Hepatocyte (in vitro differentiated cells): ENCODE measurements at regions not wholly inside any gene's neighbourhood (a gene's known extent, or its start where the extent isn't known, plus 50 kb on each side); places are given as distances from the start of the nearest gene placed in this dataset.

Source experiments
- DNase-seq: peaks from one replicate; pipeline ENCODE4 v3.0.0-alpha.2; 2016; ENCODE audit warnings: low spot score
- H2AFZ ChIP-seq: fragments of 200-600 bp; sonication (generic); 2 replicates; pipeline ENCODE4 v1.6.0; 2016; ENCODE audit warnings: antibody characterized with exemption, mild to moderate bottlenecking
- H3K27ac ChIP-seq: fragments of 200-600 bp; sonication (generic); 2 replicates; pipeline ENCODE4 v1.5.1; 2016; ENCODE audit warnings: mild to moderate bottlenecking
- H3K27me3 ChIP-seq: fragments of 200-600 bp; sonication (generic); 2 replicates; pipeline ENCODE4 v1.6.1; 2016
- H3K36me3 ChIP-seq: fragments of 200-600 bp; sonication (generic); replicated peaks from 2 replicates; pipeline ENCODE4 v1.5.1; 2016; ENCODE audit warnings: low read depth; ENCODE audit not compliant: insufficient read depth
- H3K4me1 ChIP-seq: fragments of 200-600 bp; sonication (generic); 2 replicates; pipeline ENCODE4 v1.5.1; 2016; ENCODE audit warnings: mild to moderate bottlenecking, moderate library complexity; ENCODE audit not compliant: insufficient read depth
- H3K4me2 ChIP-seq: fragments of 200-600 bp; sonication (generic); 2 replicates; pipeline ENCODE4 v1.6.0; 2016
- H3K4me3 ChIP-seq: fragments of 200-600 bp; sonication (generic); 2 replicates; pipeline ENCODE4 v1.5.1; 2016; ENCODE audit warnings: mild to moderate bottlenecking
- H3K79me2 ChIP-seq: fragments of 200-600 bp; sonication (generic); 2 replicates; pipeline ENCODE4 v1.6.0; 2017; ENCODE audit warnings: mild to moderate bottlenecking
- H3K9me2 ChIP-seq: fragments of 200-600 bp; sonication (generic); replicated peaks from 2 replicates; pipeline ENCODE4 v1.6.0; 2017; ENCODE audit warnings: mild to moderate bottlenecking; ENCODE audit not compliant: insufficient read depth
- H3K9me3 ChIP-seq: fragments of 200-600 bp; sonication (generic); 2 replicates; pipeline ENCODE4 v1.5.1; 2016; ENCODE audit warnings: low read depth, mild to moderate bottlenecking
- H4K20me1 ChIP-seq: fragments of 200-600 bp; sonication (generic); 2 replicates; pipeline ENCODE4 v1.6.0; 2016; ENCODE audit warnings: mild to moderate bottlenecking; ENCODE audit not compliant: insufficient read depth, poor library complexity, severe bottlenecking
- EZH2 ChIP-seq: fragments of 200-600 bp; sonication (generic); IDR thresholded peaks from 2 replicates; pipeline ENCODE4 v1.6.1; 2016; ENCODE audit warnings: antibody characterized with exemption, mild to moderate bottlenecking, borderline replicate concordance
- EZH2phosphoT487 ChIP-seq: fragments of 200-600 bp; sonication (generic); IDR thresholded peaks from one replicate; pipeline ENCODE4 v1.6.1; 2018; ENCODE audit warnings: antibody characterized with exemption, mild to moderate bottlenecking, low read depth, moderate library complexity; ENCODE audit not compliant: unreplicated experiment, severe bottlenecking
- WGBS: methylation state at CpG from one replicate; pipeline ENCODE4 v1.1.6; 2016; ENCODE audit warnings: low lambda C conversion rate; ENCODE audit errors: missing lambda C conversion rate; 5-methylcytosine and 5-hydroxymethylcytosine counted together
- TF ChIP-seq, protein P1 (sequence below): fragments of 200-600 bp; sonication (generic); IDR thresholded peaks from 2 replicates; pipeline ENCODE4 v1.5.1; 2016; ENCODE audit warnings: antibody characterized with exemption, mild to moderate bottlenecking; ENCODE audit not compliant: poor library complexity

DNA sequence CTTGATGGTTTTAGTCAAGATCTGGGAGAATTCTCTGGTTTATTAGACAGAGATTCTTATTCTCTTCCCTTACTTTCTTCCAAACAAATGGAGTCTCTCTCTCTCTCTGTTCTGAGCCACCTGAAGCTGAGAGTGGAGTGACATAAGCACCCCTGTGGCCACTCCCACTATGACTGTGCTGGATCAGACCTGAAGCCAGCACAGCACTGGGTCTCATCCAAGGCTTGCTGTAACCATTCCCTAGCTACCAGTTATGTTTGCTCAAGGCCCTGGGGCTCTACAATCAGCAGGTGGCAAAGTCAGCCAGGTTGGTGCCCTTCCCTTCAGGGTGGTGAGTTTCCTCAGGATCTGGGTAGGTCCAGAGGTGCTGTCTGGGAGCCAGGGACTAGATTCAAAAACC, 568.5 kb downstream of the AACS start:
- H3K9me3 ChIP-seq: no peaks in the 10 kb centered on the region
- no peaks in the 10 kb centered on the region for H3K36me3 ChIP-seq
- no peaks in the 10 kb centered on the region for H3K79me2 ChIP-seq
- no peaks in the 10 kb centered on the region for H4K20me1 ChIP-seq
- H3K27ac ChIP-seq: no peak overlapping the region
- TF ChIP-seq EZH2 (no peak), EZH2phosphoT487 (no peak)
- TF ChIP-seq, protein P1, sequence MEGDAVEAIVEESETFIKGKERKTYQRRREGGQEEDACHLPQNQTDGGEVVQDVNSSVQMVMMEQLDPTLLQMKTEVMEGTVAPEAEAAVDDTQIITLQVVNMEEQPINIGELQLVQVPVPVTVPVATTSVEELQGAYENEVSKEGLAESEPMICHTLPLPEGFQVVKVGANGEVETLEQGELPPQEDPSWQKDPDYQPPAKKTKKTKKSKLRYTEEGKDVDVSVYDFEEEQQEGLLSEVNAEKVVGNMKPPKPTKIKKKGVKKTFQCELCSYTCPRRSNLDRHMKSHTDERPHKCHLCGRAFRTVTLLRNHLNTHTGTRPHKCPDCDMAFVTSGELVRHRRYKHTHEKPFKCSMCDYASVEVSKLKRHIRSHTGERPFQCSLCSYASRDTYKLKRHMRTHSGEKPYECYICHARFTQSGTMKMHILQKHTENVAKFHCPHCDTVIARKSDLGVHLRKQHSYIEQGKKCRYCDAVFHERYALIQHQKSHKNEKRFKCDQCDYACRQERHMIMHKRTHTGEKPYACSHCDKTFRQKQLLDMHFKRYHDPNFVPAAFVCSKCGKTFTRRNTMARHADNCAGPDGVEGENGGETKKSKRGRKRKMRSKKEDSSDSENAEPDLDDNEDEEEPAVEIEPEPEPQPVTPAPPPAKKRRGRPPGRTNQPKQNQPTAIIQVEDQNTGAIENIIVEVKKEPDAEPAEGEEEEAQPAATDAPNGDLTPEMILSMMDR: no peak
- no peaks in the 10 kb centered on the region for H3K27me3 ChIP-seq
- no peaks in the 10 kb centered on the region for H3K9me2 ChIP-seq
- DNase-seq: no peak
- no peak overlapping the region for H3K4me3 ChIP-seq
- H3K4me1 ChIP-seq: no peaks in the 10 kb centered on the region
- H2AFZ ChIP-seq: no peak overlapping the region
- no peak overlapping the region for H3K4me2 ChIP-seq

DNA sequence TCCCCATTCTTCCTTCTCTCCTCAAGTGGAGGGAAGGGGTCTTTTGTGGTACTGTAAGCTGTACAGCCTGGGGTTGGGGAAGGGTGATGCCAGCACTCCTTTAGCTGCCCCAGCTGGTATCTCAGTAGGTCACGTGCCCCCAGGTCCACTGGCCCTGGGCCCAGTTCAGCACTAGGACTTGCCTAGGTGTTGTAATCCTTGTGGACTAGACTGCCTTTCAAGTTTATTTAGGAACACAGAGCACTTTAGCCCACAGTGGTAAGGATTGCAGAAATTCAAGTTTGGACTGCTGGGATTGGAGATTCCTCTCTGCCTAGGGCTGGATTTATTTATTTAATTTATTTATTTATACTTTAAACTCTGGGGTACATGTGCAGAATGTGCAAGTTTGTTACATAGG, 569.6 kb downstream of the AACS start:
- H4K20me1 ChIP-seq: no peaks in the 10 kb centered on the region
- no peaks in the 10 kb centered on the region for H3K9me2 ChIP-seq
- no peaks in the 10 kb centered on the region for H3K9me3 ChIP-seq
- H3K4me3 ChIP-seq: no peak overlapping the region
- H2AFZ ChIP-seq: no peak overlapping the region
- H3K79me2 ChIP-seq: no peaks in the 10 kb centered on the region
- DNase-seq: no peak
- H3K4me1 ChIP-seq: no peaks in the 10 kb centered on the region
- no peak for TF ChIP-seq EZH2
- TF ChIP-seq, protein P1: no peak
- no peak for TF ChIP-seq EZH2phosphoT487
- no peak overlapping the region for H3K27ac ChIP-seq
- 69% methylated on average over 1 of the region's 1 CpG for WGBS
- H3K4me2 ChIP-seq: no peak overlapping the region
- H3K36me3 ChIP-seq: no peaks in the 10 kb centered on the region
- H3K27me3 ChIP-seq: no peaks in the 10 kb centered on the region

DNA sequence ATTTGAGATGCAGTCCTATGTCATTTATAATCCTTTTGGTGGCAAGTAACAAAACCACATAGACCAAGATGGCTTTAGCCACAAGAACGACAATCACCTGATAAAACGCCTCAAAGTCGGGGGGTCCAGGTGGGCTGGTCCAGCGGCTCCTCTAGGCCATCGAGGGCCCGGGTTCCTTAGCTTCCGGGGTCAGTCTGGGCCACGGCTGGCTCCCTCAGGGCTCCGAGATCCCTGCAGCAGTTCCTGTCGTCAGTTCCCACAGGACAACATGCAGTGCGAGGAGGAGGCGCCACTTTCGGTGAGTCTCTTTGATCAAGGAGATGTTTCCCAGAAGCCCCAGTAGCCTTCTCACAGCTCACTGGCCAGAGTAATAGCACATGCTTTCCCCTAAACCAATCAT, 574.6 kb downstream of the AACS start:
- Histone ChIP-seq H2AFZ (no peak overlapping the region), H3K9me3 (no peaks in the 10 kb centered on the region), H4K20me1 (no peaks in the 10 kb centered on the region), H3K79me2 (no peaks in the 10 kb centered on the region), H3K36me3 (no peaks in the 10 kb centered on the region), H3K4me1 (no peaks in the 10 kb centered on the region), H3K4me3 (no peak overlapping the region), H3K9me2 (no peaks in the 10 kb centered on the region), H3K27me3 (no peaks in the 10 kb centered on the region), H3K4me2 (no peak overlapping the region), H3K27ac (no peak overlapping the region)
- TF ChIP-seq, protein P1: no peak
- TF ChIP-seq EZH2: no peak
- TF ChIP-seq EZH2phosphoT487: no peak
- no peak for DNase-seq
- WGBS: 89% methylated on average over 13 of the region's 13 CpGs

DNA sequence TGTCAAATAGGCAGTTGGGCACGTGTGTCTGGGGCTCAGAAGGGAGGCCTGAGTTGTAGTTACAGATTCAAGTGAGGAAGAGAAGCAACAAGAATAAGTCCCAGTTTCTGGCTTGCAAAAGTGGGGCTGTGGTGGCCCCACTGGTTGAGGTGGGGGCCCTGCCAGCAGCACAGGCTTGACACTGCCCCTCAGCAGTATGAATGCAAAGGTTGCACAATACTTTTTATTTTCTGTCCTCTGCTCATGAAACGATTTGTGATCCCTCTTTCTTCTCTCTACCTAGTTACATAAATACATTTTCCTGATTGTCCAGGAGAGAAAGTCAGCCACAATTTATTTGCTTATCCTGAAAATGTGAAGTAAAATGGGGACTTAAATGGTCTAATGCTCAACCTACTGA, 577.8 kb downstream of the AACS start:
- H3K79me2 ChIP-seq: no peaks in the 10 kb centered on the region
- no peak overlapping the region for H3K4me2 ChIP-seq
- TF ChIP-seq EZH2: no peak
- TF ChIP-seq, protein P1: no peak
- no peak for TF ChIP-seq EZH2phosphoT487
- H3K9me3 ChIP-seq: no peaks in the 10 kb centered on the region
- H2AFZ ChIP-seq: no peak overlapping the region
- no peak overlapping the region for H3K4me3 ChIP-seq
- H4K20me1 ChIP-seq: no peaks in the 10 kb centered on the region
- no peak for DNase-seq
- no peak overlapping the region for H3K27ac ChIP-seq
- 92% methylated on average over 2 of the region's 2 CpGs for WGBS
- no peaks in the 10 kb centered on the region for H3K36me3 ChIP-seq
- no peaks in the 10 kb centered on the region for H3K9me2 ChIP-seq
- no peaks in the 10 kb centered on the region for H3K4me1 ChIP-seq
- H3K27me3 ChIP-seq: no peaks in the 10 kb centered on the region
